OCI-LY1 (cell line): ENCODE measurements at regions not wholly inside any gene's neighbourhood (a gene's known extent, or its start where the extent isn't known, plus 50 kb on each side); places are given as distances from the start of the nearest gene placed in this dataset.

Experiments used
- EZH2 ChIP-seq: fragments of 200-600 bp; sonication (generic), shearing (Covaris generic); IDR thresholded peaks from 2 replicates; pipeline ENCODE4 v1.8.0; 2017; ENCODE audit warnings: borderline replicate concordance, mixed run types, mild to moderate bottlenecking, antibody characterized with exemption, low read length, moderate library complexity, mixed read lengths
- TF ChIP-seq, protein P1 (sequence below): fragments of 200-600 bp; sonication (generic), shearing (Covaris generic); IDR thresholded peaks from 2 replicates; pipeline ENCODE4 v1.5.1; 2017; ENCODE audit warnings: mild to moderate bottlenecking, antibody characterized with exemption, low read length, moderate library complexity, mixed read lengths

DNA sequence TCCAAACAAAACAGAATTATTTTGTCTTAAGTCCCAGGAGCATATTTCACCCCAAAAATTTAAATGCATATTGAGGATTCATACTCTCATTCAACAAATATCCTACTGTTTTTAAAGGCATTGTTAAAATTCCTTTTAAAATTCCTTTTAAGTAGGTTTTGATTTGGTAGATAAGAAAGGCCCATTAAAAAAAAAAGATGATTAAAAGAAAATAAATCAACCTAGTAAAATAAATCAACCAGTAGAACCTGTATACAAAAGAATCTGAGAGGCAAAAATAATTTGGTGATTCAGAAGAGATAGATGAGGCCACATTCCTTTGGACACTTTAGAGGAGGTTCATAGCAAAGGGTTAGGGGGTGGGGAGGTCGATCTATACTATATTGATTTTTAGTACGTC, 585.3 kb upstream of the TLE4 start:
- TF ChIP-seq, protein P1, sequence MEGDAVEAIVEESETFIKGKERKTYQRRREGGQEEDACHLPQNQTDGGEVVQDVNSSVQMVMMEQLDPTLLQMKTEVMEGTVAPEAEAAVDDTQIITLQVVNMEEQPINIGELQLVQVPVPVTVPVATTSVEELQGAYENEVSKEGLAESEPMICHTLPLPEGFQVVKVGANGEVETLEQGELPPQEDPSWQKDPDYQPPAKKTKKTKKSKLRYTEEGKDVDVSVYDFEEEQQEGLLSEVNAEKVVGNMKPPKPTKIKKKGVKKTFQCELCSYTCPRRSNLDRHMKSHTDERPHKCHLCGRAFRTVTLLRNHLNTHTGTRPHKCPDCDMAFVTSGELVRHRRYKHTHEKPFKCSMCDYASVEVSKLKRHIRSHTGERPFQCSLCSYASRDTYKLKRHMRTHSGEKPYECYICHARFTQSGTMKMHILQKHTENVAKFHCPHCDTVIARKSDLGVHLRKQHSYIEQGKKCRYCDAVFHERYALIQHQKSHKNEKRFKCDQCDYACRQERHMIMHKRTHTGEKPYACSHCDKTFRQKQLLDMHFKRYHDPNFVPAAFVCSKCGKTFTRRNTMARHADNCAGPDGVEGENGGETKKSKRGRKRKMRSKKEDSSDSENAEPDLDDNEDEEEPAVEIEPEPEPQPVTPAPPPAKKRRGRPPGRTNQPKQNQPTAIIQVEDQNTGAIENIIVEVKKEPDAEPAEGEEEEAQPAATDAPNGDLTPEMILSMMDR: no peak
- TF ChIP-seq EZH2: no peak
